ENCODE measurements at regions not wholly inside any gene's neighbourhood (a gene's known extent, or its start where the extent isn't known, plus 50 kb on each side); places are given as distances from the start of the nearest gene placed in this dataset.

DNA sequence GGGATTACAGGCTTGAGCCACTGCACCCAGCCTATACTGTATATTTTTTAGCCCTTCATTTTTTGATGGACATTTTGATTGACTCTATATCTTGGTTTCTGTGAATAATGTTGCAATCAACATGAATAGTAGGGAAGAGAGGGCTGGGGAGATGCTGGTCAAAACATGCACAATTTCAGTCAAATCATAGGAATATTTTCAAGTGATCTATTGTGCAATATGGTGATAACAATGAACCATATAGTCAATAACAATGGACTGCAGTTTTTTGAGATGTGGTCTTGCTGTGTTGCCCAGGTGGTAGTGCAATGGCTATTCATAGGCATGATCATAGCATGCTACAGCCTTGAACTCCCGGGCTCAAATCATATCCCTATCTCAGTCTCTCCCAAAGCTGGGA is 264.7 kb upstream of the TMEFF2 start:
- DNase-seq, result no peak
- Histone ChIP-seq H3K9ac (ENCODE audit: low read length) (no peak overlapping the region), H3K4me1 (ENCODE audit: low read length) (no peaks in the 10 kb centered on the region), H3K9me2 (replicated peaks; ENCODE audit: insufficient read depth, low read length) (no peaks in the 10 kb centered on the region), H3K27me3 (replicated peaks; ENCODE audit: insufficient read depth, low read length) (no peaks in the 10 kb centered on the region), H3K79me2 (ENCODE audit: low read length) (no peaks in the 10 kb centered on the region), H2AFZ (ENCODE audit: low read length) (no peak overlapping the region), H3K27ac (ENCODE audit: low read length) (no peak overlapping the region), H3K9me3 (replicated peaks; ENCODE audit: insufficient read depth, low read length) (no peaks in the 10 kb centered on the region), H3F3A (ENCODE audit: insufficient read depth, low read length) (no peaks in the 10 kb centered on the region), H3K4me2 (ENCODE audit: low read depth, low read length) (no peak overlapping the region), H4K20me1 (ENCODE audit: insufficient read depth, low read length) (no peaks in the 10 kb centered on the region), H3K36me3 (replicated peaks; ENCODE audit: insufficient read depth, low read length) (no peaks in the 10 kb centered on the region), H3K4me3 (ENCODE audit: low read length) (no peak overlapping the region)
- TF ChIP-seq EZH2 (optimal IDR thresholded peaks at IDR 0.05; ENCODE audit: low read depth, low read length), result no peak
- TF ChIP-seq, protein P1, sequence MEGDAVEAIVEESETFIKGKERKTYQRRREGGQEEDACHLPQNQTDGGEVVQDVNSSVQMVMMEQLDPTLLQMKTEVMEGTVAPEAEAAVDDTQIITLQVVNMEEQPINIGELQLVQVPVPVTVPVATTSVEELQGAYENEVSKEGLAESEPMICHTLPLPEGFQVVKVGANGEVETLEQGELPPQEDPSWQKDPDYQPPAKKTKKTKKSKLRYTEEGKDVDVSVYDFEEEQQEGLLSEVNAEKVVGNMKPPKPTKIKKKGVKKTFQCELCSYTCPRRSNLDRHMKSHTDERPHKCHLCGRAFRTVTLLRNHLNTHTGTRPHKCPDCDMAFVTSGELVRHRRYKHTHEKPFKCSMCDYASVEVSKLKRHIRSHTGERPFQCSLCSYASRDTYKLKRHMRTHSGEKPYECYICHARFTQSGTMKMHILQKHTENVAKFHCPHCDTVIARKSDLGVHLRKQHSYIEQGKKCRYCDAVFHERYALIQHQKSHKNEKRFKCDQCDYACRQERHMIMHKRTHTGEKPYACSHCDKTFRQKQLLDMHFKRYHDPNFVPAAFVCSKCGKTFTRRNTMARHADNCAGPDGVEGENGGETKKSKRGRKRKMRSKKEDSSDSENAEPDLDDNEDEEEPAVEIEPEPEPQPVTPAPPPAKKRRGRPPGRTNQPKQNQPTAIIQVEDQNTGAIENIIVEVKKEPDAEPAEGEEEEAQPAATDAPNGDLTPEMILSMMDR (IDR thresholded peaks at IDR 0.05; ENCODE audit: low read length), result no peak
- no peak for TF ChIP-seq EZH2phosphoT487 (IDR thresholded peaks at IDR 0.05; ENCODE audit: low read length)

DNA sequence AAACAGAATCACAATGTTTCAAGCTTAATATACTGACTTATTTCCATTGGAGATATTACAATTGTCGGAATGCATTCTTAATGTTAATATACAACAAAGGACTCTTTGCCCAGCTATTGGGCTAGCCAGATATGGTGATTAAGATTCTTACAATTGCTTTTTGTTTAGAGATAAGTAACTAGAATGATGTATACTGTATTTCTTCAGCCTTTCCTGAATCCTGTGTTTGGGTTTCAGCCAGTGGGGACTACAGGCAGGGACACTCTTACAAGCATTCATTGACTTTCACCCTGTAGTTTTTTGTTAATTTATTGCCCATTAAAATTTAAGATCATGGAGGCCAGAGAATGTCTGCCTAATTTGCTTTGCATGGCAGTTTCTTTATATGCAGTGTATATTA is 254.1 kb upstream of the TMEFF2 start:
- H3K4me3 ChIP-seq (ENCODE audit: low read length), result no peak overlapping the region
- H3K4me2 ChIP-seq (ENCODE audit: low read depth, low read length), result no peak overlapping the region
- no peak for DNase-seq
- H3K9ac ChIP-seq (ENCODE audit: low read length), result no peak overlapping the region
- H3K36me3 ChIP-seq (replicated peaks; ENCODE audit: insufficient read depth, low read length), result no peaks in the 10 kb centered on the region
- no peak overlapping the region for H3K27ac ChIP-seq (ENCODE audit: low read length)
- H3K9me3 ChIP-seq (replicated peaks; ENCODE audit: insufficient read depth, low read length), result no peaks in the 10 kb centered on the region
- H2AFZ ChIP-seq (ENCODE audit: low read length), result no peak overlapping the region
- H3K4me1 ChIP-seq (ENCODE audit: low read length), result peaks cover 16% of the 10 kb centered on the region
- H3K27me3 ChIP-seq (replicated peaks; ENCODE audit: insufficient read depth, low read length), result no peaks in the 10 kb centered on the region
- no peaks in the 10 kb centered on the region for H3K79me2 ChIP-seq (ENCODE audit: low read length)
- H3F3A ChIP-seq (ENCODE audit: insufficient read depth, low read length), result no peaks in the 10 kb centered on the region
- TF ChIP-seq EZH2 (optimal IDR thresholded peaks at IDR 0.05; ENCODE audit: low read depth, low read length) (no peak), EZH2phosphoT487 (IDR thresholded peaks at IDR 0.05; ENCODE audit: low read length) (no peak)
- TF ChIP-seq, protein P1 (IDR thresholded peaks at IDR 0.05; ENCODE audit: low read length), result no peak
- H3K9me2 ChIP-seq (replicated peaks; ENCODE audit: insufficient read depth, low read length), result no peaks in the 10 kb centered on the region
- H4K20me1 ChIP-seq (ENCODE audit: insufficient read depth, low read length), result no peaks in the 10 kb centered on the region

DNA sequence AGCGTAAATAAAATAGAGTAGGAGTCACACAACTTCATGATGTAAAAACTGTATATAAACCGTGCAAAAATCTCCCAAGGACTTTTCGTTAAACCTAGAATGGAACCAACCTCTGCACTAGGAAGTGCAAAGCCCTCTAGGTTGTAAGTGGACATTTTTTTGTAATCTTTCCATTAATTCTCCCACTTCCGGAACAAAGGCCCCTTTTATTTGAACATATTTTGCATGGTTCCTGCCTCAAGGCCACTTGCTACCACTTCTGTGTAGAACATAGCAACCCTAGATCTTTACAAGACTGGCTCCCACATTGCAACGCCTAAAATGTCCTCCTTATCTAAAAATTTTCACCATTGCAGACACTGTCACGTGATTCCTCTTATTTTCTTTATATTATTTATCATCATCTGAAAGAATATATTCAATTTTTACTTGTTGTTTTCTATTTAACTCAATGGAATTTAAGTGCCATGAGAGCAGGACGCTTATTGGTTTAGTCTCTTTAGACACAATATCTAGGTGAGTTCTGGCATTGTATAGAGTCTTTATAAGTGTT is 249.6 kb upstream of the TMEFF2 start:
- no peak for TF ChIP-seq EZH2 (optimal IDR thresholded peaks at IDR 0.05; ENCODE audit: low read depth, low read length)
- TF ChIP-seq, protein P1 (IDR thresholded peaks at IDR 0.05; ENCODE audit: low read length), result no peak
- TF ChIP-seq EZH2phosphoT487 (IDR thresholded peaks at IDR 0.05; ENCODE audit: low read length), result no peak
- H3K4me3 ChIP-seq (ENCODE audit: low read length), result no peak overlapping the region
- H3F3A ChIP-seq (ENCODE audit: insufficient read depth, low read length), result no peaks in the 10 kb centered on the region
- no peak overlapping the region for H2AFZ ChIP-seq (ENCODE audit: low read length)
- no peaks in the 10 kb centered on the region for H3K27me3 ChIP-seq (replicated peaks; ENCODE audit: insufficient read depth, low read length)
- no peak overlapping the region for H3K27ac ChIP-seq (ENCODE audit: low read length)
- no peak overlapping the region for H3K4me2 ChIP-seq (ENCODE audit: low read depth, low read length)
- no peaks in the 10 kb centered on the region for H3K9me3 ChIP-seq (replicated peaks; ENCODE audit: insufficient read depth, low read length)
- H3K9me2 ChIP-seq (replicated peaks; ENCODE audit: insufficient read depth, low read length), result no peaks in the 10 kb centered on the region
- no peaks in the 10 kb centered on the region for H3K4me1 ChIP-seq (ENCODE audit: low read length)
- no peak overlapping the region for H3K9ac ChIP-seq (ENCODE audit: low read length)
- H3K79me2 ChIP-seq (ENCODE audit: low read length), result no peaks in the 10 kb centered on the region
- DNase-seq, result no peak
- H3K36me3 ChIP-seq (replicated peaks; ENCODE audit: insufficient read depth, low read length), result no peaks in the 10 kb centered on the region
- H4K20me1 ChIP-seq (ENCODE audit: insufficient read depth, low read length), result no peaks in the 10 kb centered on the region
